GM12878 (cell line): ENCODE measurements at regions not wholly inside any gene's neighbourhood (a gene's known extent, or its start where the extent isn't known, plus 50 kb on each side); places are given as distances from the start of the nearest gene placed in this dataset.

Source experiments
- CBX5 ChIP-seq: sonication (generic); IDR thresholded peaks from 2 replicates; pipeline ENCODE4 v1.6.1; 2016; ENCODE audit warnings: low read depth, moderate library complexity, mild to moderate bottlenecking, inconsistent platforms
- CEBPZ ChIP-seq: fragments of 150-350 bp; IDR thresholded peaks from 2 replicates; pipeline ENCODE4 v1.6.1; 2016; ENCODE audit warnings: low read depth, low read length
- E2F4 ChIP-seq: IDR thresholded peaks from 2 replicates; pipeline ENCODE4 v1.6.1; 2012; ENCODE audit warnings: low read depth, low read length, improper control_type of control experiment
- E4F1 ChIP-seq: fragments of 450-650 bp; IDR thresholded peaks from 2 replicates; pipeline ENCODE4 v1.6.1; 2018; ENCODE audit warnings: borderline replicate concordance, mild to moderate bottlenecking; ENCODE audit not compliant: partially characterized antibody
- JUND ChIP-seq: IDR thresholded peaks from 2 replicates; pipeline ENCODE4 v1.6.1; 2012; ENCODE audit warnings: low read depth, mild to moderate bottlenecking, low read length, improper control_type of control experiment, moderate library complexity
- LARP7 ChIP-seq: fragments of 450-650 bp; IDR thresholded peaks from 2 replicates; pipeline ENCODE4 v1.6.1; 2017; ENCODE audit warnings: mild to moderate bottlenecking
- MEF2B ChIP-seq: fragments of 450-650 bp; IDR thresholded peaks from 2 replicates; pipeline ENCODE4 v1.6.1; 2018; ENCODE audit warnings: mild to moderate bottlenecking, moderate library complexity; ENCODE audit not compliant: partially characterized antibody, poor library complexity, severe bottlenecking
- NFIC ChIP-seq: IDR thresholded peaks from 2 replicates; pipeline ENCODE4 v1.6.1; 2012; ENCODE audit warnings: low read depth, mild to moderate bottlenecking, inconsistent platforms, low read length, moderate library complexity
- NR2C1 ChIP-seq: fragments of 450-650 bp; IDR thresholded peaks from 2 replicates; pipeline ENCODE4 v1.6.1; 2017; ENCODE audit warnings: antibody characterized with exemption, mild to moderate bottlenecking, moderate library complexity
- PBX3 ChIP-seq: IDR thresholded peaks from 2 replicates; pipeline ENCODE4 v1.6.1; 2011; ENCODE audit warnings: mild to moderate bottlenecking, low read depth, low read length, moderate library complexity; ENCODE audit not compliant: insufficient replicate concordance
- RBBP5 ChIP-seq: fragments of 200-600 bp; sonication (generic); conservative IDR thresholded peaks from 2 replicates; pipeline ENCODE4 v1.6.1; 2016
- RFX5 ChIP-seq: IDR thresholded peaks from 2 replicates; pipeline ENCODE4 v1.6.1; 2011; ENCODE audit warnings: low read depth, low read length, improper control_type of control experiment
- ZBTB40 ChIP-seq: fragments of 450-650 bp; IDR thresholded peaks from 2 replicates; pipeline ENCODE4 v1.6.1; 2016; ENCODE audit warnings: mild to moderate bottlenecking, moderate library complexity, borderline replicate concordance

GRCh38 chr13:89891416-89891815, 1456.1 kb upstream of the MIR17HG start (continued):
- TF ChIP-seq PBX3 = no peak
- TF ChIP-seq JUND = no peak
- TF ChIP-seq LARP7 = no peak
- TF ChIP-seq NR2C1 = no peak
- no peak for TF ChIP-seq CBX5
- no peak for TF ChIP-seq NFIC
- TF ChIP-seq RFX5 = no peak
- no peak for TF ChIP-seq E4F1
- no peak for TF ChIP-seq MEF2B
- no peak for TF ChIP-seq ZBTB40
- no peak for TF ChIP-seq RBBP5
- no peak for TF ChIP-seq E2F4
- TF ChIP-seq CEBPZ = no peak
